Fibroblast of mammary gland (primary cell): ENCODE measurements at regions not wholly inside any gene's neighbourhood (a gene's known extent, or its start where the extent isn't known, plus 50 kb on each side); places are given as distances from the start of the nearest gene placed in this dataset.

ENCODE experiments used
- DNase-seq: peaks from one replicate; pipeline ENCODE4 v3.0.0-alpha.2; 2010; ENCODE audit warnings: low read depth
- H3K4me3 ChIP-seq: 2 replicates; pipeline ENCODE4 v1.5.1; 2011; ENCODE audit warnings: low read depth, mild to moderate bottlenecking, low read length, moderate library complexity; ENCODE audit not compliant: control insufficient read depth
- CTCF ChIP-seq: conservative IDR thresholded peaks from 2 replicates; pipeline ENCODE4 v1.5.1; 2011; ENCODE audit warnings: low read depth, low read length, inconsistent platforms; ENCODE audit not compliant: control insufficient read depth, insufficient read depth

- no peak for TF ChIP-seq CTCF
- DNase-seq, result no peak
- H3K4me3 ChIP-seq, result no peak overlapping the region
Observed at GRCh38 chr2:151182899-151183809, 78.5 kb downstream of the RBM43 start.

- H3K4me3 ChIP-seq, result no peak overlapping the region
- DNase-seq, result no peak
- no peak for TF ChIP-seq CTCF
Observed at GRCh38 chr2:151182396-151182795, 79.3 kb downstream of the RBM43 start.

- no peak for TF ChIP-seq CTCF
- no peak for DNase-seq
- no peak overlapping the region for H3K4me3 ChIP-seq
Observed at GRCh38 chr2:151181524-151181923, 80.1 kb downstream of the RBM43 start.

GRCh38 chr2:151180123-151180522 is 81.5 kb downstream of the RBM43 start:
- H3K4me3 ChIP-seq, result no peak overlapping the region
- TF ChIP-seq CTCF, result no peak
- no peak for DNase-seq

GRCh38 chr2:151178207-151178606 is 83.5 kb downstream of the RBM43 start:
- no peak overlapping the region for H3K4me3 ChIP-seq
- TF ChIP-seq CTCF, result no peak
- no peak for DNase-seq

GRCh38 chr2:151177756-151178155 is 83.9 kb downstream of the RBM43 start:
- no peak overlapping the region for H3K4me3 ChIP-seq
- TF ChIP-seq CTCF, result no peak
- DNase-seq, result no peak
